H1 (cell line): ENCODE measurements at regions not wholly inside any gene's neighbourhood (a gene's known extent, or its start where the extent isn't known, plus 50 kb on each side); places are given as distances from the start of the nearest gene placed in this dataset.
"Not testable (repeated sequence)": the region's sequence is repeated elsewhere in the genome, so short reads cannot be mapped to it uniquely, and the experiment has no call there.

Experiments used
- CTCF ChIA-PET: fragments of 300-600 bp; sonication (Branson Sonifier 250); formaldehyde crosslinking; loops from one replicate; lab custom pipeline; 2021; ENCODE audit not compliant: partially characterized antibody; lab: Charles Lee
- POLR2A ChIA-PET: fragments of 300-600 bp; sonication (Branson Sonifier 250); formaldehyde crosslinking; loops from one replicate; lab custom pipeline; 2021; ENCODE audit warnings: inconsistent platforms; ENCODE audit not compliant: partially characterized antibody; lab: Charles Lee
- DNase-seq, 2 experiments: peaks; one replicate each; pipeline versions ENCODE4 v3.0.0 to v3.0.0-alpha.2; 2010 to 2022; ENCODE audit warnings: low spot score in 2 of 2, low read depth in 1 of 2, mixed read lengths in 1 of 2
- FAIRE-seq: peaks from 2 replicates; lab custom pipeline; 2011; peaks lifted over from hg19 to GRCh38; lab: Jason Lieb, UNC
- H2AFZ ChIP-seq: 2 replicates; pipeline ENCODE4 v1.8.1; 2012; ENCODE audit warnings: low read length, inconsistent platforms
- H2AK5ac ChIP-seq: 2 replicates; pipeline ENCODE4 v1.6.1; 2013; ENCODE audit warnings: low read depth, low read length
- H2BK120ac ChIP-seq: replicated peaks from 2 replicates; pipeline ENCODE3; 2013; ENCODE audit warnings: low read depth, low read length, inconsistent platforms
- H2BK12ac ChIP-seq: 2 replicates; pipeline ENCODE4 v1.6.1; 2013; ENCODE audit warnings: low read depth, low read length
- H2BK15ac ChIP-seq: 2 replicates; pipeline ENCODE4 v1.6.1; 2013; ENCODE audit warnings: low read length
- H2BK20ac ChIP-seq: 2 replicates; pipeline ENCODE4 v1.6.1; 2013; ENCODE audit warnings: low read length
- H2BK5ac ChIP-seq: 2 replicates; pipeline ENCODE4 v1.6.1; 2013; ENCODE audit warnings: low read depth, low read length
- H3K14ac ChIP-seq: 2 replicates; pipeline ENCODE4 v1.6.1; 2013; ENCODE audit warnings: inconsistent platforms; ENCODE audit not compliant: insufficient read length
- H3K18ac ChIP-seq: 2 replicates; pipeline ENCODE4 v1.6.1; 2013; ENCODE audit warnings: low read length; ENCODE audit errors: extremely low read depth
- H3K23ac ChIP-seq: 2 replicates; pipeline ENCODE4 v1.6.1; 2013; ENCODE audit warnings: inconsistent platforms; ENCODE audit not compliant: insufficient read length
- H3K23me2 ChIP-seq: 2 replicates; pipeline ENCODE4 v1.6.1; 2013; ENCODE audit warnings: low read depth, low read length
- H3K27ac ChIP-seq: 2 replicates; pipeline ENCODE4 v1.6.1; 2011; ENCODE audit warnings: low read depth, low read length, inconsistent platforms
- H3K27me3 ChIP-seq, 4 experiments: replicated peaks in 1 of 4; 1 replicate in 1 of 4; 2 replicates in 3 of 4; pipeline versions ENCODE4 v1.6.1 to v1.8.1; 2011 to 2013; ENCODE audit warnings: low read length in 3 of 4, mild to moderate bottlenecking in 3 of 4, inconsistent platforms in 2 of 4, mixed read lengths in 2 of 4, moderate library complexity in 1 of 4; ENCODE audit not compliant: control insufficient read depth in 3 of 4, insufficient read depth in 3 of 4; ENCODE audit errors: extremely low read depth in 1 of 4
- H3K36me3 ChIP-seq, 4 experiments: 2 replicates each; pipeline versions ENCODE4 v1.6.1 to v1.8.1; 2011 to 2013; ENCODE audit warnings: mild to moderate bottlenecking in 4 of 4, low read length in 3 of 4, moderate library complexity in 2 of 4, control low read depth in 1 of 4, inconsistent platforms in 1 of 4; ENCODE audit not compliant: insufficient read depth in 4 of 4, control insufficient read depth in 2 of 4
- H3K4ac ChIP-seq: replicated peaks from 2 replicates; pipeline ENCODE3; 2013; ENCODE audit warnings: low read length, low read depth, mixed read lengths, inconsistent platforms; ENCODE audit not compliant: insufficient read length
- H3K4me1 ChIP-seq, 4 experiments: replicated peaks in 1 of 4; 1 replicate in 1 of 4; 2 replicates in 3 of 4; pipeline versions ENCODE4 v1.6.1 to v1.8.1; 2011 to 2013; ENCODE audit warnings: low read length in 3 of 4, inconsistent platforms in 2 of 4, mixed read lengths in 1 of 4; ENCODE audit not compliant: insufficient read depth in 4 of 4, control insufficient read depth in 3 of 4
- H3K4me2 ChIP-seq, 2 experiments: 2 replicates each; pipeline versions ENCODE4 v1.6.1 to v1.8.1; 2011 to 2013; ENCODE audit warnings: low read depth in 2 of 2, low read length in 2 of 2, control low read depth in 1 of 2, inconsistent platforms in 1 of 2, mild to moderate bottlenecking in 1 of 2; ENCODE audit not compliant: insufficient read depth in 1 of 2
- H3K4me3 ChIP-seq, 4 experiments: fragments of 200-600, 300-600 bp in 1 of 4; sonication (generic), shearing (Covaris generic), sonication (Bioruptor Twin) in 1 of 4; 2 replicates each; pipeline versions ENCODE4 v1.5.1 to v1.8.1; 2011 to 2016; ENCODE audit warnings: low read length in 4 of 4, low read depth in 3 of 4, control low read depth in 2 of 4, inconsistent platforms in 2 of 4, mild to moderate bottlenecking in 2 of 4, mixed read lengths in 1 of 4, moderate library complexity in 1 of 4; ENCODE audit not compliant: insufficient read depth in 2 of 4; ENCODE audit errors: extremely low read depth in 1 of 4
- H3K56ac ChIP-seq: replicated peaks from 2 replicates; pipeline ENCODE3; 2013; ENCODE audit warnings: low read depth, mild to moderate bottlenecking, mixed read lengths, low read length, inconsistent platforms; ENCODE audit not compliant: insufficient read length
- H3K79me1 ChIP-seq: 2 replicates; pipeline ENCODE4 v1.6.1; 2013; ENCODE audit warnings: low read depth, low read length, control low read depth
- H3K79me2 ChIP-seq, 2 experiments: 2 replicates each; pipeline versions ENCODE4 v1.6.1 to v1.8.1; 2012 to 2013; ENCODE audit warnings: low read length in 2 of 2, mild to moderate bottlenecking in 2 of 2, inconsistent platforms in 1 of 2; ENCODE audit not compliant: insufficient read depth in 2 of 2, control insufficient read depth in 1 of 2
- H3K9ac ChIP-seq, 4 experiments: replicated peaks in 1 of 4; 1 replicate in 1 of 4; 2 replicates in 3 of 4; pipeline versions ENCODE4 v1.6.1 to v1.8.1; 2011 to 2013; ENCODE audit warnings: low read depth in 3 of 4, low read length in 3 of 4, control low read depth in 2 of 4, mild to moderate bottlenecking in 2 of 4, moderate library complexity in 2 of 4, inconsistent platforms in 1 of 4; ENCODE audit errors: extremely low read depth in 1 of 4
- H3K9me3 ChIP-seq, 2 experiments: 2 replicates each; pipeline versions ENCODE4 v1.6.1 to v1.8.1; 2012 to 2013; ENCODE audit warnings: mild to moderate bottlenecking in 2 of 2, moderate library complexity in 2 of 2, control low read depth in 1 of 2, inconsistent platforms in 1 of 2, low read depth in 1 of 2, low read length in 1 of 2, mixed read lengths in 1 of 2; ENCODE audit not compliant: insufficient read depth in 2 of 2
- H4K20me1 ChIP-seq, 2 experiments: replicated peaks in 1 of 2; 2 replicates each; pipeline versions ENCODE3 to v1.8.1; 2011 to 2013; ENCODE audit warnings: inconsistent platforms in 2 of 2, low read length in 2 of 2, mild to moderate bottlenecking in 1 of 2; ENCODE audit not compliant: insufficient read depth in 2 of 2, control insufficient read depth in 1 of 2
- H4K5ac ChIP-seq: 2 replicates; pipeline ENCODE4 v1.6.1; 2013; ENCODE audit warnings: low read length, low read depth, mixed read lengths, inconsistent platforms; ENCODE audit not compliant: insufficient read length
- H4K8ac ChIP-seq: 2 replicates; pipeline ENCODE4 v1.8.0; 2013; ENCODE audit warnings: mild to moderate bottlenecking, moderate library complexity, low read length, inconsistent platforms; ENCODE audit not compliant: insufficient read depth; ENCODE audit errors: extremely low read depth
- H4K91ac ChIP-seq: replicated peaks from 2 replicates; pipeline ENCODE3; 2013; ENCODE audit warnings: low read length, mixed read lengths, inconsistent platforms; ENCODE audit not compliant: insufficient read length
- WGBS, 2 experiments: shearing (Covaris generic) in 1 of 2; methylation state at CpG; one replicate each; pipeline versions ENCODE4 v1.1.6 to v1.1.7; 2013 to 2015; ENCODE audit warnings: low lambda C conversion rate in 2 of 2, mixed read lengths in 2 of 2, inconsistent platforms in 1 of 2, low coverage in 1 of 2, missing lambda C conversion rate in 1 of 2; ENCODE audit not compliant: insufficient replicate concordance in 2 of 2, insufficient coverage in 1 of 2, insufficient read length in 1 of 2; ENCODE audit errors: extremely low coverage in 1 of 2, missing lambda C conversion rate in 1 of 2; 5-methylcytosine and 5-hydroxymethylcytosine counted together

DNA sequence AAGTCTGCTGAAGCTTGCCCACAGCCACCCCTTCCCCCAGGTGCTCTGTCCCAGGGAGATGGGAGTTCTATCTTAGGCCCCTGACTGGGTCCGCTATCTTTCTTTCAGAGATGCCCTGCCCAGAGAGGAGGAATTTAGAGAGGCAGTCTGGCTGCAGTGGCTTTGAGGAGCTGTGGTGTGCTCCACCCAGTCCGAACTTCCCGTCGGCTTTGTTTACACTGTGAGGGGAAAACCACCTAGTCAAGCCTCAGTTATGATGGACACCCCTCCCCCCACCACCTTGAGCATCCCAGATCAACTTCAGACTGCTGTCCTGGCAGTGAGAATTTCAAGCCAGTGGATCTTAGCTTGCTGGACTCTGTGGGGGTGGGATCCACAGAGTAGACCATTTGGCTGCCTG is 118.3 kb upstream of the ZEB2 start:
- H2AK5ac ChIP-seq, H3K4me3 ChIP-seq, H3K56ac ChIP-seq, H3K36me3 ChIP-seq, DNase-seq, H4K91ac ChIP-seq, H3K23ac ChIP-seq, H4K5ac ChIP-seq, H3K4me2 ChIP-seq, POLR2A ChIA-PET, H3K4ac ChIP-seq, H4K8ac ChIP-seq, H3K27me3 ChIP-seq, H4K20me1 ChIP-seq, H2BK5ac ChIP-seq, H3K79me1 ChIP-seq, H3K9ac ChIP-seq, FAIRE-seq, H2BK20ac ChIP-seq, H2BK12ac ChIP-seq, H2BK15ac ChIP-seq, H3K14ac ChIP-seq, H3K79me2 ChIP-seq, H3K18ac ChIP-seq, H3K27ac ChIP-seq, H3K9me3 ChIP-seq, H2BK120ac ChIP-seq, H3K23me2 ChIP-seq, H2AFZ ChIP-seq, H3K4me1 ChIP-seq: not testable (repeated sequence)
- CTCF ChIA-PET = interaction anchor here (0.9 kb wide), 1 partner anchor 179 kb away, joined by 3 read pairs; no protein-coding TSS in a partner anchor
- 60% methylated on average over 1 of the region's 4 CpGs; no CpG with 5 or more reads in 1 of the 2 experiments for whole genome bisulfite sequencing, 2 experiments

- POLR2A ChIA-PET = not testable (repeated sequence)
- 70% methylated on average over 1 of the region's 1 CpG; no CpG with 5 or more reads in 1 of the 2 experiments for WGBS, 2 experiments
Measured at GRCh38 chr2:144636860-144637259, 116.9 kb upstream of the ZEB2 start.

More at GRCh38 chr2:144636860-144637259, 116.9 kb upstream of the ZEB2 start:
- H3K56ac ChIP-seq, H3K18ac ChIP-seq, H2BK12ac ChIP-seq, H4K91ac ChIP-seq, H2BK120ac ChIP-seq, H3K79me2 ChIP-seq, H3K9me3 ChIP-seq, H3K4me2 ChIP-seq, H2AK5ac ChIP-seq, H3K4ac ChIP-seq, H2BK5ac ChIP-seq, H3K9ac ChIP-seq, H4K20me1 ChIP-seq, H3K23me2 ChIP-seq, H2AFZ ChIP-seq, H4K8ac ChIP-seq, H4K5ac ChIP-seq, H3K4me3 ChIP-seq, DNase-seq, H3K4me1 ChIP-seq, H3K27ac ChIP-seq, H3K36me3 ChIP-seq, H2BK15ac ChIP-seq, H3K27me3 ChIP-seq, H3K79me1 ChIP-seq, H3K14ac ChIP-seq, H2BK20ac ChIP-seq, H3K23ac ChIP-seq, FAIRE-seq: not testable (repeated sequence)
- CTCF ChIA-PET = interaction anchor here (0.6 kb wide), 1 partner anchor 26 kb away, joined by 3 read pairs; no protein-coding TSS in a partner anchor
